GM19351 (cell line): ENCODE measurements at regions not wholly inside any gene's neighbourhood (a gene's known extent, or its start where the extent isn't known, plus 50 kb on each side); places are given as distances from the start of the nearest gene placed in this dataset.
"Not testable (repeated sequence)": the region's sequence is repeated elsewhere in the genome, so short reads cannot be mapped to it uniquely, and the experiment has no call there.

Experiments
- ATAC-seq: cut with Tn5 transposase; IDR thresholded peaks from one replicate; pipeline ENCODE4 v1.9.1; 2021; ENCODE audit warnings: mild to moderate bottlenecking, moderate library complexity; ENCODE audit not compliant: unreplicated experiment

DNA sequence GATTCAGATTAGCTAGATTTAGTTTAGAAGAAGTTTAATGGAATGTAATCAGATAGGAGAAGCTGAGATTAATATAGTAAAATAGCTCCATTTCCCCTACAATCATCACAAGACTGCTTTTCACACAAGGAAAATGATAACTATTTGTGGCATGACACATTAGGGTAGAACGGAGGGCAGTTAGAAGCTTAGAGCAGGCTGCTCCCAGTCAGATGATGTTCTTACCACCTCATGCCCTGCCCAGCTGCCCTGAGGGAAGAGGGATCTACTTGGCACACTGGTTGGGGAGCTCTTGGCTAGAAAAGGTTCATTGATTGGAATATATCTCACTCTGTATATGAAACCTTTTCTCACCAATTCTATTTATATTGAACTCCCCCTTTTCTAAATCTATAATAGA lies 180.7 kb upstream of the IL15 start:
- no peak for ATAC-seq

DNA sequence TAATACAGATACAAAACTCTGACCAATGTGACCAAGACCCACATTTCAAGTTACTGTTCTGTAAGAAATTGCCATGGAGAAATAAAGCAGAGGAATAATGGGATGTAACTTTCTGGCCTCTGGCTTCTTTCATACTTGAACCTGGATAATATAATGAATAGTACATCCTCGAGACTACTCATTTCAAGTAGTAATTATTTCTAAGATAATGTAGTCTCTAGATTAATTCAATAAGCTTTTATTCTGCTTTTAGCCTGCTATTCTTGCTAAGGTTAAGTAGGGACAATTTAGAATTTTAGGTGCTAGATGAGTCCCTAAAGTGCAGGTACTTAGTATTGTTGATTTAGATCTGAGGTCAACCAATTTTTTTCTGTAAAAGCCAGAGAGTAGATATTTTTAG lies 178.7 kb upstream of the IL15 start:
- ATAC-seq = no peak

DNA sequence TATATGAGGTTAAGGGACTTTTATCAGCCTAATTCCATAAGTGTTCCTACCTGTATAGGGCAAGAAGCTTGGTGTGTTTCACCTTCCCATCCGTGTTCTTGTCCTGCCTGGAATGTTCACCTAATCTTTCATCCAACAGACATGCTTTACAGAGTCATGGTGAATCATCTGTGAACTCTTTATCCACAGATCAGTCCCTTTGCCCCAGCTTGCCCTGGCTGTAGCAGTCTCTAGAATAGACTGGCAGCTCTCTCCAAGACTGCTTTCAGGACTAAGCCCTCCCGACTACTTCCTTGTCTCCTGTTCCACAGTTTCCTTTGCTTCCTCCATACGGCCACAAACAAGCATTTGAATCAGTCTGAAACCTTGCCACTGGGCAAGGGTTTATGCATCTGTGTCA lies 177.9 kb upstream of the IL15 start:
- ATAC-seq = no peak

DNA sequence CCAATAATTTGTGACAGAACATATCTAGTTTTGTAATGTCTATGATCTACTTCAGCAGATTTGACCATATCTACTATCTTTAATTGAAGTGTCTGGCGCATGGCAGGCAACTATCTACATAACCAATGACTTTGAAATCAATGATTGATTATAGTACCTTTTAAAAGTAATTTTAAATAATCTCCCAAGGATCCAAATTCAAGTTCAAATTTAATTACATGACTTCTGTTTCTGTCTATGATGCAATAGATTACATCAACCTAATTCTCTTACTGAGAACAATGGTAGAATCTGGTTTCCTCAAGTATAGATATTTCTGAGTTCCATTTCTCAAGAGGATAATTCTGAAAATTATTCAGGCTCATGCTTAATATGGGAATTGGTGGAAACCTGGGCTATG lies 177.4 kb upstream of the IL15 start:
- ATAC-seq = no peak

DNA sequence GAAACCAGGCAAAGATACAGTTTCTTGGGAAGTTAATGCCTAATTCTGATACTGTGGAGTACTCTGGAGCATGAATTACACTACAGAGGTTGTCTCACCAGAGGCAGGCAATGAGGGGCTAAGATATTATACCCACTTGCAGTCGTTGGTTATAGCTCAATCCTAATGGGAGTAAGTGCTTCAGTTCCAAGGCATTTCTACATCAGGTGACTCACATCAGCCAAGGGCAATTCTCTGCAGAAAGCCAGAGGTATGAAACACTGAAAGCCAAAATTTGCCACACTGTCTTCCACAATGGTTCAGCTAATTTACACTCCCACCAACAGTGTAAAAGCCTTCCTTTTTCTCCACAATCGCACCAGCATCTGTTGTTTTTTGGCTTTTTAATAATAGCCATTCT lies 174.0 kb upstream of the IL15 start:
- ATAC-seq = no peak

DNA sequence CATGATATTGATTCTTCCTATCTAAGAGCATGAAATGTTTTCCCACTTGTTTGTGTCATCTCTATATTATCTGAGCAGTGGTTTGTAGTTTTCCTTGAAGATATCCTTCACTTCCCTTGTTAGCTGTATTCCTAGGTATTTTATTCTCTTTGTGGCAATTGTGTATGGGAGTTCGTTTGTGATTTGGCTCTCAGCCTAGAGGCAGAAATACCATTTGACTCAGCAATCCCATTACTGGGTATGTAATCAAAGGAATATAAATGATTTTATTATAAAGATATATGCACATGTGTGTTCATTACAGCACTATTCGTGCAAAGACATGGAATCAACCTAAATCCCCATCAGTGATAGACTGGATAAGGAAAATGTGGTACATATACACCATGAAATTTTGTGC lies 172.7 kb upstream of the IL15 start:
- ATAC-seq = no peak

DNA sequence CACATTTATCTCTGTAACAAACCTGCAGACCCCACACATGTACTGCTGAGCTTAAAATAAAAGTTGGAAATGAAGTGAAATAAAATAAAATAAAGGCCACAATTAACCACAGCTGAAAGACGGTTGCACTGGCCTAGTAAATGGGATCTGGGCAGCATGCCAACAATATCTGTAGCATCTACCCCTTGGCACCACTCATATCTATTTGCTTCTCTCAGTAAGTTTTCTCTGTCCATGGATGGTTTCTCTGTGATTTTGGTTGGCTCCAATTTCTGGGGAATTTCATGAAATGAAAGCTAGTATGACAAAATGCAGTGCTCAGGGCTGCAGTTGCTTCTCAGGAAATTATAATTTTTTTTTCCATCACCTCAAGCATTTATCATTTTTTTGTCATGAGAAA lies 172.0 kb upstream of the IL15 start:
- ATAC-seq = no peak

DNA sequence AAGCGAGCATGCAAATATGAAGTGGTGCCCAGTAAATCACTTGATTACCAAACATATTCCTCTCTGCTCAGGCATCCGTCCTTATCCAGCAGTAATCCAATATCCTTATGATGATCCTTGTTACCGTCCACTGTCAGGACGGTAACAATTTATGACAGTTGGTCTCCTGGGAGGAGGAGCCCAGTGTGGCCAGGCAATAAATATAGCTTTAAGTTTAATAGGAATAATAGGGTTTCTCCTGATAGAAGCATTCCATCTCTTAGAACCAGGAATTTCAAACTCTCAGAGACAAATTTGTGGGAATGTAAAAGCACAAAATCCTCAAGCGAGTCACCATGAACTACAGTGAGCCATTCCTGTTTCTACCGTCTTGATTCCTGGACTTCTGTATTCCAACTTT lies 171.2 kb upstream of the IL15 start:
- ATAC-seq = no peak

DNA sequence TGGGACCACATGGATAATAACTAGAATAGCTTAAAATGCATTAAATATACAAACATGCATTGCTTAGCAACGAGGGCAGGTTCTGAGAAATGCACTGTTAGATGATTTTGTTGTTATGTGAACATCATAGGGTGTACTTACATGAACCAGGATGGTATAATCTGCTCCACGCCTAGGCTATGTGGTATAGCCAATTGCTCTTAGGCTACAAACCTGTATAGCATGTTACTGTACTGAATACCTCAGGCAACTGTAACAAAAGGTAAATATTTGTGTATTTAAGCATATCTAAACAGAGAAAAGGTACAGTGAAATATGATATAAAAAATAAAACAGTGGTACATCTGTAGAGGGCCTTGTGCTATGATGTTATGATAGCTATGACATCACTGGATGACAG lies 169.2 kb upstream of the IL15 start:
- ATAC-seq = no peak

DNA sequence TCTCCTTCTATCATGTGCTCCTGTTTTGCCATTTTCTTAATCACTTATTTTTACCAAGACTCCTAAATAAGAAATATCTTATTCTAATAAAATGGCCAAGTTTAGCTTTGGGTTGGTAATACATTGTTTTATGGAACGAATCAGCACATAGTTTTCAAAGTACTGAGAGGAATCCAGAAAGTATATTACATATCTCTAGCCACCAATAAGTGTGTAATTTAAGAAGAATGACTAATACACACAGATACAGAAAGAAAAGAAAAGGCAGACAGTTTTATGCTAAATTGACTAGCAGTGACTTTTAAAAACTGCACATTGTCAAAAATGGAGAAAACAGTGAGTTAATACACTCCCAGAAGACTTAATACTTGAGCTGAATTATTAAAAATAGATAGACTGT lies 167.0 kb upstream of the IL15 start:
- ATAC-seq = no peak

DNA sequence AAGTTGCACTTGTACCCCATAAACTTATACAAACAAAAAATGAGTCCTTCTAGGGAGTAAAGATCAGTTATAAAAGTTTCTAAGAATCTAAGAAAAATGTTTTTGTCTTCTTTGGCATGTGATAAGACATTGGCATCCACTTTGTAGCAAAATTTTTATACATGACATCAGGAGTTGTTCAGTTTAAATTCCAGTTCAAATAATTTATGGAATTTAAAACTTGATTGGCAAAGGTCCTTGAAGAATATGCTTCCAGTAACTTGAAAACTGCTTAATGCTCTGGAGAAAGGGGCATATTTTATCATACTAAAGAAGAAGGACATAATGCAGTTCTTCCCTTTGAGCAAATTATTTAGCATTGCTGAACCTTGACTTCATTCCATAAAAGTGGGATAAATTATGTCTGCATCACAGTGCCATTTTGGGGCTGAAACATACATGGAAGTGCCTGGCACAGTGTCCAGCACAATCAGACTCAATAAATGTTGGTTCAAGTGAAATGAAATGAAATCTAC lies 163.3 kb upstream of the IL15 start:
- no peak for ATAC-seq

DNA sequence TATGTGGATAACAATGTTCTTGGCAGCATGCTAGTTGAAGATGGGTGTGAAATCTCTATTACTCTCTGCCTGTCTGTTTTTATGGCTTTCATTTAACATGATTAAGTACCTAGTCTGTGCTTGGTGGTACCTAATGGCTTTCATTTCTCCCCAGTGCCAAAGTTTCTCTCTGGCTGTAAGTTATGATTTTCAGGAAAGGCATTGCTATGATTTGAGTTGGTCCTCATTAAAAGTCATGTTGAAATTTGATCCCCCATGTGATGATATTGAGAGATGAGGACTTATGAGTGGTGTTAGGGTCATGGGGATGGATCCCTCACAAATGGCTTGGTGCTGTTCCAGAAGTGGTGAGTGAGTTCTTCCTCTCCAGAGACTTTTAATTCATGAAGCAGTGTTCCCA lies 162.4 kb upstream of the IL15 start:
- no peak for ATAC-seq

DNA sequence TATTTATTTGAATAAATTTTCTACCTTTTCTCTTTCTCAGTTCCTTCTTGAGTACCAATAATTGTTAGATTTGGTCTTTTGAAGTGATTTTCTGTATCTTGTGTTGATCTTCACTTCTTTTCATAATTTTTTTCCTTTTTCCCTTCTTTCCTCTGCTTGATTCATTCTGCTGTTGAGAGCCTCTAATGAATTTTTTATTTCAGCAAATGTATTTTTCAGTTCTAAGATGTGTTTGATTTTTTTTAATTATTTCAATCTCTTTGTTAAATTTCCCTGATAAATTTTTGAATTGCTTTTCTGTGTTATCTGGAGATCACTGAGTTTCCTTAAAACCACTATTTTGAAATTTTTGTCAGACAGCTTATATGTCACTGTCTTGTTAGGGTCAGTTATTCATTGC lies 155.4 kb upstream of the IL15 start:
- ATAC-seq = no peak

DNA sequence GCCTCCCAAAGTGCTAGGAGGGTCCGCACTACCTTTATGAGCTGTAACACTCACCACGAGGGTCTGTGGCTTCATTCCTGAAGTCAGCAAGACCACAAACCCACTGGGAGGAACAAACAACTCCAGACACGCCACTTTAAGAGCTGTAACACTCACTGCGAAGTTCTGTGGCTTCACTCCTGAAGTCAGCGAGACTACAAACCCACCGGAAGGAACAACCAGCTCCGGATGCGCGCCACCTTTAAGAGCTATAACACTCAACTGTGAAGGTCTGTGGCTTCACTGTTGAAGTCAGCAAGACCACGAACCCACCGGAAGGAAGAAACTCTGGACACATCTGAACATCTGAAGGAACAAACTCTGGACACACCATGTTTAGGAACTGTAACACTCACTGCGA lies 152.1 kb upstream of the IL15 start:
- ATAC-seq = not testable (repeated sequence)

DNA sequence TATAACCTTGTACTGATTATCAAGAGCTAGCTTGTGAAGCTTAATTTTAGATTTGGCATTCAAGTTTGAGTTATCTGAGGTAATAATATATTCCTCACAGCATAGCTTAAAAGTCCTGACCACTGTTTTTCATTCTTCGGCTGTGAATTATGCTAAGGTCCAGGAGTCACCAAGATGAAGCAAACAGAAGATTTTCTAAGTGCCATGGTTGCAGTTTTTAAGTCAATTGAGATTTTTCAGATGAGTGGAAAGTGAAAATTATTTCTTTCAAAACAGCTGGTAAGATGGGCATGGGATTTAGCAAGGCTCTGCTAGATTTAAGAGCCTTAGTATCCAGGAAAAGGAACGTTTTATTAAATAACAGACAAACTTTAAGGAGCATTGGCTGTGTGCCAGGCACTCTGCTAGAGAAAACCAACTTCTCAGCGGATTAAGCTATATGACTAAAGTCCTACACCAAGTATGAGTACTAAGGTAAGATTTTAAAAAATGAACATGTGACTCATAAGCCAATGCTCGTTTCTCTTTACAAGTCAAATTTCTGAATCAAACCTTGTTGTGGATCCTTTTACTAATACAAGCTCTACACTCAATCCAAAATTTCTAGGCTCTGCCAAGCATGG lies 149.9 kb upstream of the IL15 start:
- ATAC-seq = no peak

DNA sequence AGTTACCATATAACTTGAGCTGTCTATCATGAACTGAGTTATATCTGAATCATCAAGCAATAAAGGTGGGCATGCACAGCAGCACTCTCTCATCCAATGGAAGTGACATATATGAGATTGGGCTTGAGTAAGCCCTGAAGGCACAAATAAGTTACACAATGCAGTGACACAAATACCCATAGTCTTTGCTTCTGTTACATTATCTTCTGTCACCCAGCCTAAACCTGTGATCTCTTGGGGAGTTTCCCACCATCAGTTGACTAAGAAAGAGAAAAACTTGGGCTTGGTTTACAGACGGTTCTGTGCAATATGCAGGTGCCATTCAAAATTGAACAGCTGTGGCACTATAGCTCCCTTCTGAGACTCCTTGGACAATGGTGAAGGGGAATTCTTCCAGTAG lies 138.8 kb upstream of the IL15 start:
- ATAC-seq = peak; percentile 91

DNA sequence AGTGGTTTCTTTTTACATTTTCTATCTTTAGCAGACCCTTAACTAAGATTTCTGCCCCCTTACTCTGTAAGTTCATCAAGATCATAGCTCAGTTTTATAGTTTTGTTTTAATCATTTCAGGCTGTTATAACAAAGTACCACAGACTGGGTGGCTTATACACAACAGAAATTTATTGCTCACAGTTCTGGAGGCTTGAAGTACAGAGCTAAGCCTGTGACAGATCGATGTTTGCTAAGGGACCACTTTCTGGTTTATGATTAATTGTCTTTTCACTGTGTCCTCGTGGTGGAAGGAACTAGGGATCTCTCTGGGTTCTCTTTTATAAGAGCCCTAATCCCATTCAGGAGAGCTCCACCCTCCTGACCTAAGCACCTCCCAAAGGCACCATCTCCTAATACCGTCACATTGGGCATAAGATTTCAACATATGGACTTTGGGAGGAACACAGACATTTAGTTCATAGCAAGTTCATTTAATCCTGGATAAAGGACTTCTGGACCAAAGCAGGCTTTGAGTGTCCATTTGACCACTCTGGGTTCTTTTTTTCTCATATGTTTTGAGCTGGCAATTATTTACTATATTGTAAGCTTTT lies 137.0 kb upstream of the IL15 start:
- no peak for ATAC-seq

DNA sequence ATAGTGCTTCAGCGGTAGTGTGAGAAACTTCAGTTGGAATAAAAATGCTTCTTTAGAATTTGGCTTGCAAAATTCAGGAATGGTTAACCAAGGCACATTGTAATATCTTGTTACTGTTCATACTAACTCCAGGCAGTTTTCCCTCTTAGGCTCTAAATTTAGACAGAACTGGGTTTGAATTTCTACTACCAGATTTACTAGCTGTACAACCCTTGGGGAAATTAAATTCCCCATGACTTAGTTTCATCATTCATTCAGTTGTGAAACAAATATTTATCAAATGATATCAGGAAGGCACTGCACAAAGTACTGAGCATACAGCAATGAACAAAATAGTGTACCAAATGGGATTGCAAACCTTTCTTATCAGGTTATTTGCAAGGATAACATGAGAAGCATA lies 135.0 kb upstream of the IL15 start:
- ATAC-seq = no peak

DNA sequence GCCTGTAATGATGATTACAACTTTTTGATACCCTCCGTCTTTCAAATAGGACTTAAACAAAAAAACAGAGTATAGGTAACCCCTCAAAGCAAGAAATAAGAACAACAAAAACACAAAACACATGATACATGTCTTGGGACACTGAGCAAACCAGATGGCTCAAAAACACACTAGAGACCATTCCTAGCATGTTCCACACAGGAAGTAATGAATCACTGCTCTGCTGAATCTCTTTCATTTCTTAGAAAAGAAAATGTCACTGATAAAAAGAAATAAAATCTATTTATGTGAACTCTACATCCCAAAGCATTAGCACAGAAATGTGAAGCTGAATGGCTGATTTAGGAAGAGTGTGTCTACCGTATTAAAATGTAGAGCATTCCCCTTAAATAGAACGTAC lies 134.5 kb upstream of the IL15 start:
- ATAC-seq = no peak

DNA sequence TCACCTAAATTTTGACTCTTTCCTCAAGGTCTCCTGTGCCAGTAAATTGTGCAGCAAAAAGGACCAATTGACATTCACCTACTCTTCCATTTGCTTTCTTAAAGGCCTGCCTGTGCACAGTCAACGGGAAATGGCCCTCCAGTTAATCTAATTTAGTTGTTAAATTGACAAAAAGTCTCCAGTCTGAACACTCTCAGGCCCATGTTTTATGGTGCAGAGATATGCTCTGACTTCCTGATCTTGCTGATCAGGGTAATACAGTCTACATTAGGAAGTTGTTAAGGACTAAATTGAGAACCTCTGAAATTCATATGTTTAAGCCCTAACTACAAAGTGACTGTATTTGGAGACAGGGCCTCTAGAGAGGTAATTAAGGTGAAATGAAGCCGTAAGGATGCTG lies 133.6 kb upstream of the IL15 start:
- ATAC-seq = no peak

DNA sequence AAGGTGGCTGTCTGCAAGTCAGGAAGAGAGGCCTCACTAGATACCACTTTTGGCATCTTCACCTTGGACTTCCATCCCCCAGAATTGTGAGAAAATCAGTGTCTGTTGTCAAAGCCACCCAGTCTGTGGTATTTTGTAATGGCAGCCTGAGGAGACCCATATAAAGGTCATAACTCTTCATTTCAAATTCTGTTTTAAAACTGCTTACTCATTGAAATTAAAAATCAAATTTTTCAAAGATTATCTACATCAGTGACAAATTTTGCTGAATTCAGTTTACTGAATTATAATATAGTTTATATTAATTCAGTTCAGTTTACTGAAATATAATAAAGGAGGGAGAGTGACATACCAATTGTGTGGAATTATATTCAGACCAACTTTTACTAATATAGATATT lies 133.1 kb upstream of the IL15 start:
- no peak for ATAC-seq

DNA sequence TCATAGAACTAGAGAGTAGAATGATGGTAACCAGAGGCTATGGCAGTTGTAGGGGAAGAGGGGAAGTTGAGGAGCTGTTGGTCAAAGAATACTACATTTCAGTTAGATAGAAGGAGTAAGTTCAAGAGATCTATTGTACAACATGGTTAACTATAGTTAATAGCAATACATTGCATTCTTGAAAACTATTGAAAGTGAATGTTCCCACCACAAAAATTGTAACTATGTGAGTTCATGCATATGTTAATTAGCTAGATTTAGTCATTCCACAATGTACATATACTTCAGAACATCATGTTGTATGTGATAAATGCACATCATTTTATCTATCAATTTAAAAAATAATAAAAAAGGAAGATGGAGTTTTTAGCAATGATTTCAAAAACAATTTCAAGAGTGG lies 125.3 kb upstream of the IL15 start:
- ATAC-seq = no peak

DNA sequence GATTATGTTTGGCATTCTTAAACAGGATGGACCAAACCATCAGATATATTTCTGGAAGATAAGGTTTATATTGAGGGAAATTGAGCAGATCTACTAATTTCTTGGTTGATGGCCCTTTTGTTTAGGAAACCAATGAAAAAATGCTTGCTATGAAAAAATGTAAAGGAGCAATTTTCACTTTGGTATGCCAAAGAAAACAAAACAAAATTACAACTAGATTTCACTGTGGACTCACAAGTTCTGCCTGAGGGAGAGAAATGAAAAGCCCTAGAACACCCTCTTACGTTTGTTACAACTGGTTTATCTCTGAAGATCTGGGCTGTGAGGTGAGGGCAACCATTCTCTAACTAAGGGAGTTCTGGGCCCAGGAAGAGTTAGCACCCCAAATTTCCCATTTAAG lies 122.5 kb upstream of the IL15 start:
- ATAC-seq = no peak
